ENCODE measurements at regions not wholly inside any gene's neighbourhood (a gene's known extent, or its start where the extent isn't known, plus 50 kb on each side); places are given as distances from the start of the nearest gene placed in this dataset.

GRCh38 chr11:21646351-21646750 lies 546.5 kb upstream of the ANO5 start:
- dilution Hi-C loops (cut with MboI; ENCODE audit: extremely low pct_ligation_motif_present, low sequenced_read_pairs), result no loop called here
- FAIRE-seq (no peak), DNase-seq (ENCODE audit: low read depth, low spot score) (no peak)
- no peaks in the 10 kb centered on the region for H3K36me3 ChIP-seq (ENCODE audit: control insufficient read depth in 2 of 2, extremely low read depth in 1 of 2, insufficient read depth in 2 of 2, low read length in 2 of 2)
- H2AFZ ChIP-seq (ENCODE audit: low read depth, low read length), result no peak overlapping the region
- no peak overlapping the region for H3K9ac ChIP-seq (replicated peaks; ENCODE audit: extremely low read depth, insufficient read depth, low read length)
- no peaks in the 10 kb centered on the region for H3K4me1 ChIP-seq (ENCODE audit: control insufficient read depth, extremely low read depth, insufficient read depth, low read length)
- no peaks in the 10 kb centered on the region for H3K79me2 ChIP-seq (ENCODE audit: control insufficient read depth, insufficient read depth, low read length)
- no peaks in the 10 kb centered on the region for H4K20me1 ChIP-seq (replicated peaks; ENCODE audit: control insufficient read depth, extremely low read depth, insufficient read depth, low read length)
- TF ChIP-seq EZH2 (IDR thresholded peaks at IDR 0.05; ENCODE audit: borderline replicate concordance, low read depth, low read length, severe bottlenecking) (no peak), POLR2AphosphoS5 (IDR thresholded peaks at IDR 0.05; ENCODE audit: insufficient read depth, low read depth, low read length) (no peak), POLR2A (IDR thresholded peaks at IDR 0.05; ENCODE audit: low read depth, low read length) (no peak), MYC (IDR thresholded peaks at IDR 0.05; ENCODE audit: low read depth, low read length) (no peak), GATA2 (IDR thresholded peaks at IDR 0.05; ENCODE audit: insufficient read depth, insufficient read length, low read depth, low read length) (no peak), FOS (IDR thresholded peaks at IDR 0.05; ENCODE audit: borderline replicate concordance, insufficient read depth, low read length) (no peak), MAX (IDR thresholded peaks at IDR 0.05; ENCODE audit: insufficient read depth, insufficient read length) (no peak), CTCF (IDR thresholded peaks at IDR 0.05; ENCODE audit: extremely low read depth in 1 of 2, insufficient read depth in 1 of 2, low read depth in 1 of 2, low read length in 2 of 2) (no peak), JUN (IDR thresholded peaks at IDR 0.05; ENCODE audit: borderline replicate concordance, insufficient read depth, insufficient read length, low read depth) (no peak)
- H3K9me3 ChIP-seq (replicated peaks; ENCODE audit: control insufficient read depth, insufficient read depth, low read length), result peaks cover 6% of the 10 kb centered on the region
- no peaks in the 10 kb centered on the region for H3K27me3 ChIP-seq (ENCODE audit: control insufficient read depth in 2 of 2, insufficient read depth in 2 of 2, low read length in 2 of 2)
- BruUV-seq (replicated peaks), result no TSS peak
- intact Hi-C loops (cut with micrococcal nuclease), result no loop called here
- H3K9me1 ChIP-seq (replicated peaks; ENCODE audit: control insufficient read depth, extremely low read depth, insufficient read depth, low read length), result no peaks in the 10 kb centered on the region
- no peak overlapping the region for H3K4me2 ChIP-seq (ENCODE audit: insufficient read depth, low read length)
- CTCF ChIA-PET, result no interaction called here
- POLR2A ChIA-PET, result no interaction called here
- H3K4me3 ChIP-seq (replicated peaks in 1 of 3; ENCODE audit: insufficient read depth in 1 of 3, low read depth in 1 of 3, low read length in 3 of 3), result no peak overlapping the region
- no peak overlapping the region for H3K27ac ChIP-seq (ENCODE audit: insufficient read depth, low read depth, low read length)

All from endothelial cell of umbilical vein (primary cell).